ENCODE measurements at regions not wholly inside any gene's neighbourhood (a gene's known extent, or its start where the extent isn't known, plus 50 kb on each side); places are given as distances from the start of the nearest gene placed in this dataset.
"Not testable (repeated sequence)": the region's sequence is repeated elsewhere in the genome, so short reads cannot be mapped to it uniquely, and the experiment has no call there.

DNA sequence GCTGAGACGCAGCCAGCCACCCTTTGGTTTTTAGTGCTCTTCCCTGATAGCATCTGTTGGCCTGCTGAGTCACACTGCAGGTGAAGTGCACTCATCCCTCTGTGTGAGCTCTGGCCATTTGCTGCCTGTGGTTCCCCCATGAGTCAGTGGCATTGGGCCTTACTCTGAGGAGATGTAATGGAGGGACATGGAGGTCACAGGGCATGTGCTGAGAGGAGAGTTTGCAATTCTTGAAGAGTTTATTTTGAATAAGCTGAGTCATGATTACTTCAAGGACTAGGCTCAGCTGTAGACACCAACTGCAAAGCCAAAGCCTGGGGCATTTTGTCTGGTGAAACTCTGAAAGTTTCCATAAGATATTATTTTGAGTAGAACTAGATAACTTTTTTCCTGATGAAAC, 200.3 kb downstream of the BCL2L11 start:
- not testable (repeated sequence) for DNase-seq

GRCh38 chr2:111323384-111323783, 202.7 kb downstream of the BCL2L11 start:
- not testable (repeated sequence) for DNase-seq

- not testable (repeated sequence) for DNase-seq
These were observed 207.0 kb downstream of the BCL2L11 start for GRCh38 chr2:111327726-111328125.

DNA sequence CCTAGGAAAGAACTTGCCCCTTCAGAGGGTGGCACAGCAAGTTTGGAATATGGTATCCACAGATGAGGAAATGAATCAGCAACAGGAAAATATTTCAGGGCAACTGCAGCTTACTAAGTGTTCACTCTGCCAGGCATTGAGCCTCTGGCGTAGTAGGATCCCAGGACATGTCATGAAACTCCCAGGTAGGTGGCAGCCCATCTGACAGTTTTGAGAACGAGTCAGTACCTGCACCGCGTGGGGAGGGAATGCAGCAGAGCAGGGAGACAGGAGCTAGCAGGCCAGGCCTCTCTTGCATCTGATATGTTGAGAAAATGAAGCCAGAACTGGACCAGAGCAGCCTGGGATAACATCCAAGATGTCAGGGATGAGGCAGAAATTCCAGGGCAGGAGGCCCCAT, 208.6 kb downstream of the BCL2L11 start:
- DNase-seq, result not testable (repeated sequence)

GRCh38 chr2:111331099-111331724, 210.5 kb downstream of the BCL2L11 start:
- DNase-seq, result not testable (repeated sequence)

GRCh38 chr2:111335220-111335907, 214.7 kb downstream of the BCL2L11 start:
- DNase-seq, result not testable (repeated sequence)

- not testable (repeated sequence) for DNase-seq
These were observed 217.8 kb downstream of the BCL2L11 start for GRCh38 chr2:111338474-111338873.

GRCh38 chr2:111339476-111339875, 218.8 kb downstream of the BCL2L11 start:
- DNase-seq, result not testable (repeated sequence)

DNA sequence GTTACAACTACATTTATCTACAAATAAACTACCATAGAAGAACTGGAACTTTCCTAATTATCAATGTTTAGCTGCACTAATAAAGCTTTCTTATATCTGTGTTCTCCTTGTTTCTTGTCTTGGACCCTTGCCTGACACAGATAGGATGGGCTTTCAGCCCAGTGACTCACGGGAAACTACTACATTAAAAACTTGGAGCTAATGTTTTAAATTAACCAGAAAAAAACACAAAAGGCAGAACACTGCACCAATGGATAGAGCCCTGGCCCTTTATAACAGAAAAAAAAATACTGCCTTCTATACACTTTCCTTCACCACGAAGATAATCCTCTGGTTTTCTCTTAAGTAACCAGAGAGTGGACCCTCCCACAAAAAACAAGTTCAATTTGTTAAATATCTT, 223.9 kb downstream of the BCL2L11 start:
- not testable (repeated sequence) for DNase-seq

GRCh38 chr2:111345439-111345838, 224.7 kb downstream of the BCL2L11 start:
- not testable (repeated sequence) for DNase-seq

DNA sequence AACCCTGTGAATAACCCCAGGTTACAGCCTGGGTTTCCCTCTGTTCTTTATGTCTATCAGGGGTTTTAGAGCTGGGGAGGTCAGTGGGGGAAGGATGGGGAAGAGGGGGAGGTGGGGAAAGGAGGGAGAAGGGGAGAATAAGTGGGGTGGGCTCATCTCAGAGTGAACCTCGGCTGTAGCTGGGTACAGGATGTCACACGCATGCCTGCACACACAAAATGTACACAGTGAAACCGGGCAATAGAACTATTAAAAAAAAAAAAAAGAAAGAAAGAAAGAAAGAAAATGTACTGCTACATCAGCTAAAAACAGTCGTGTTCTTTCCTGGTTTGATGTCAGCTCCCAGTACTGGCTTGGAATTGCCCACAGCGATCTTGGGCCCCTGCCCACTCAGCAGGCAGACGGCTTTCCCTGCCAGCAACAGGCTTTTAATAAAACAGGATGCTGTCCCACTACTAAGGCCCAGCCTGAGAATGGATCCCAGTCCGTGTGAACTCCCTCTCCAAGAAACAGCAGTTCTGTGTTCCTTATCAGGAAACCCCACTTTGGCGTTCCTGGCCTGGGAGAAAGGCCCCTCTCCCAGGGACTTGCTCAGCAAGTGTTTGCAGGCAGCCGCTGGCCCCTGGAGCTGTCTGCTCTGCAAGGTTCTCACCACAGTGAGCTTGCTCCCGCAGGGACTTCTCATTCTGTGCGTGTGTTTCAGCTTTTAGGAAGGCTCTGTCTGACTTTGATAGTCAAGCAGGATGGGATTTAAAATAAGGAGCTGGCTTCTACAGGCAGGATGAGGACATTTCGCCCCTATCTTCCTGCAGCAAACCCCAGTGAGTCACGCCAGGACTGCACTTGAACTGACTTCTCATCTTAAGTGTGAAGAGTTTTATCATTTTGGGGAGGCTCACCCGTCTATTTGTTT, 225.6 kb downstream of the BCL2L11 start:
- DNase-seq, result not testable (repeated sequence)

- DNase-seq, result not testable (repeated sequence)
These were observed 227.0 kb downstream of the BCL2L11 start for GRCh38 chr2:111347695-111348094.

GRCh38 chr2:111348316-111348715, 227.6 kb downstream of the BCL2L11 start:
- DNase-seq, result not testable (repeated sequence)

DNA sequence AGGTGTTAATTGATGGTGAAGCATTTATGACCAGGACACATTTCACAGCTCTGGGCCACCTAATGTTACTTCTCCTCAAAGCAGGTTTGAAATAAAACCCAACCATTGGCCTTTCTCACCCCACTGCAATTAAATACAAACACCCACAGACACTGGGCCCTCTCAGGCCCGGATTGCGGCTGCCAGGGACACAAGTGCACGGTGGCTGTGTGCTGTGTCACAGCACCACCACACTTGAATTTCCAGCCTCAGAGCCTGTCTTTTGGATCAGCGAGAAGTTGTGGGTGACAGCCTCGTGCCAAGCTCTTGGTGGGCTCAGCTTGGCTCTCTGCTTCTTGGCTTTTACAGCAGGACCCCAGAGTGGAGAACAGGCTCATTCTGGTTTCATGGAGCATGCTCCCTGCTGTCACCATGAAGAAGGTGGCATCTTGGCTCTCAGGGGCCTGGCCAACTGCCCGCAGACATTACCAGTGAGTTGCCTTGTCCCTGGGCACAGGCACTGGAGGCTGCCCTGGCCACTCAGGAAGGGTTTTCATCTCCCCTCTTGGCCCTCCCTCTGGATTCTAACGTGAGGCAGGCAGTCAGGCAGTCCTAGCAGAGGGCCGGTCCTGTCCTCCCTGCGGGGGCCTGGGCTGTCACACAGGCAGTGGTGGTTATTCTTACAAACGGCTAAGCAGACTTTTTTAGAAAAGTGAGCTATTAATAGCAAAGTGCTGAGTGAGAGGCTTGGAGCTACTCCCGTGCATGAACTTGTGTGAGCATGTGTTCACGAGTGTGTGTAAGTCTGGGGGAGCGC, 234.5 kb downstream of the BCL2L11 start:
- not testable (repeated sequence) for DNase-seq

- not testable (repeated sequence) for DNase-seq
These were observed 235.3 kb downstream of the BCL2L11 start for GRCh38 chr2:111355823-111356511.

GRCh38 chr2:111356512-111357031, 235.9 kb downstream of the BCL2L11 start:
- DNase-seq, result not testable (repeated sequence)

DNA sequence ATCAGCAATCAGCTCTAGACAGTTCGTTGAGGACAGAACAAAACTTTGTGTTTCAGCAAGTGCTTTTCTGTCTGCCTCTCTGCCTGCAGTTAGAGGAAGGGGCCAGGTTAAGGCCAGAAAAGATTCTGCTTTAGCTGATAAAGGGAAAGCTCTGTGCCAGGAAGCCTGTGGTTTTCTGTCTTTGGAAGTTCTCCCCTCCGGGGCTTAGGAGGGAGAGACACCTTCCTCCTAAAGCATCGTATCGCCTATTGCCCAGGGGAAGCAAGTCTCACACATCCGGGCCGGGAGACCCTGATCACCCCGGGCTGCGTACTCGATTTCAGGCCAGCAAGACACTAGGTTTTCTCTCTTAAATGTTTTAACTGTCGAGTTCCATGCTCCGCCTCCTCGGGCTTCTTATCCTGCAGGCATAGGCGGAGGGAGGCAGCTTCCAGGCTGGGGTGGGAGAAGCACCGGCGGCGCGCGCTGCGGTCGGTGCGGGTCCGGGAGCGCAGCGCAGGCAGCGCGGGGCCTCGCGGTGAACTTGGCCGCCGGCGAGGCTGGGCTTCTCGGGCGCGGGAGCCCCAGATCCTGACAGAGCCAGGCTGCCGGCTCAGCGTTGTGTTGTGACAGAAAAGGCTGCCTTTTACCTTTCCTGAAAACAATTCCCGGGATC, 245.4 kb downstream of the BCL2L11 start:
- DNase-seq, result not testable (repeated sequence)

- DNase-seq, result not testable (repeated sequence)
These were observed 245.9 kb downstream of the BCL2L11 start for GRCh38 chr2:111366641-111367029.

DNA sequence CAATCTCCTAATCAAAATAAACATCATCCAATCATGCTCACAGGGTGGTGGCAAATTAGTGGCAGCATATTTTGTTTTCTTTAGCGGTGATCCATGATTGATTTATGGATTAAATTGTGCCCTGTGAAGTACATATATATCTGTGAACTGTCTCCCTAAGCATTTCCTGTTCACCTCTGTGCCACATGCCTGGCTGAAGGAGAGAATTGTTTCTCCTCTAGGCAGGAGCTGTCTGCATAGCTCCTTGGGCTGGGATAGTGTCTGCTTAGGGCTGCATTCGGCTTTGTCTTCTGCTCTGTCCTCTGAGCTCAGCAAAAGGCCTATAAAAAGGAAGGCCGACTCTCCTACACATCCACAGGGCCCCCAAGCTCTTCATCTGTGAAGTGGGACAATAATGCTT, 246.4 kb downstream of the BCL2L11 start:
- not testable (repeated sequence) for DNase-seq

GRCh38 chr2:111367871-111368270, 247.2 kb downstream of the BCL2L11 start:
- DNase-seq, result not testable (repeated sequence)

- DNase-seq, result not testable (repeated sequence)
These were observed 247.6 kb downstream of the BCL2L11 start for GRCh38 chr2:111368288-111368687.

Data from DMS79 treated with DMSO at 0.1 percent for 48 hours (cell line).